PC-3 (cell line): ENCODE measurements at regions not wholly inside any gene's neighbourhood (a gene's known extent, or its start where the extent isn't known, plus 50 kb on each side); places are given as distances from the start of the nearest gene placed in this dataset.

Source experiments
- ATAC-seq: fragments of 200-7000 bp; cut with Tn5 transposase; 2 replicates; pipeline ENCODE4 v1.9.1; 2020; ENCODE audit warnings: mild to moderate bottlenecking, moderate library complexity
- BruUV-seq: library from RNA; stranded (reverse); fragments of 400-500 nt; replicated peaks from 2 replicates; lab custom pipeline; 2021; lab: Mats Ljungman, UMichigan
- CTCF ChIA-PET: fragments of 300-600 bp; sonication (Branson Sonifier 250); formaldehyde crosslinking; loops from one replicate; lab custom pipeline; 2022; ENCODE audit warnings: antibody characterized with exemption; lab: Charles Lee
- POLR2A ChIA-PET: fragments of 300-600 bp; sonication (Branson Sonifier 250); formaldehyde crosslinking; loops from one replicate; lab custom pipeline; 2022; ENCODE audit warnings: antibody characterized with exemption; ENCODE audit not compliant: unreplicated experiment; lab: Charles Lee
- DNase-seq: peaks from one replicate; pipeline ENCODE4 v3.0.0-alpha.2; 2015
- H2AFZ ChIP-seq: fragments of 300-600 bp; sonication (generic); 2 replicates; pipeline ENCODE4 v1.6.0; 2016; ENCODE audit warnings: antibody characterized with exemption, low read length
- H3F3A ChIP-seq: fragments of 300-600 bp; sonication (generic); one replicate; pipeline ENCODE4 v1.6.0; 2017; ENCODE audit warnings: antibody characterized with exemption, low read length, control low read depth, mild to moderate bottlenecking; ENCODE audit not compliant: unreplicated experiment
- H3K27ac ChIP-seq: fragments of 300-600 bp; sonication (generic); 2 replicates; pipeline ENCODE4 v1.5.1; 2016; ENCODE audit warnings: mild to moderate bottlenecking, low read length
- H3K27me3 ChIP-seq: fragments of 300-600 bp; sonication (generic); 2 replicates; pipeline ENCODE4 v1.6.1; 2016; ENCODE audit warnings: low read length, mixed read lengths
- H3K36me3 ChIP-seq: fragments of 300-600 bp; sonication (generic); 2 replicates; pipeline ENCODE4 v1.6.1; 2016; ENCODE audit warnings: low read depth, mixed run types, low read length, mixed read lengths
- H3K4me1 ChIP-seq: fragments of 300-600 bp; sonication (generic); 2 replicates; pipeline ENCODE4 v1.5.1; 2016; ENCODE audit warnings: low read length; ENCODE audit not compliant: insufficient read depth
- H3K4me2 ChIP-seq: fragments of 300-600 bp; sonication (generic); 2 replicates; pipeline ENCODE4 v1.6.0; 2016; ENCODE audit warnings: low read length
- H3K4me3 ChIP-seq: fragments of 300-600 bp; sonication (generic); 2 replicates; pipeline ENCODE4 v1.5.1; 2016; ENCODE audit warnings: mild to moderate bottlenecking, low read length, mixed read lengths
- H3K79me2 ChIP-seq: fragments of 300-600 bp; sonication (generic); 2 replicates; pipeline ENCODE4 v1.6.1; 2017; ENCODE audit warnings: low read length, mixed read lengths
- H3K9ac ChIP-seq: fragments of 300-600 bp; sonication (generic); 2 replicates; pipeline ENCODE4 v1.6.0; 2016; ENCODE audit warnings: mild to moderate bottlenecking, low read length
- H3K9me2 ChIP-seq: fragments of 300-600 bp; sonication (generic); replicated peaks from 2 replicates; pipeline ENCODE4 v1.6.1; 2016; ENCODE audit warnings: mixed run types, low read length, mixed read lengths
- H3K9me3 ChIP-seq: fragments of 300-600 bp; sonication (generic); 2 replicates; pipeline ENCODE4 v1.6.1; 2016; ENCODE audit warnings: low read length, mixed read lengths
- H4K20me1 ChIP-seq: fragments of 300-600 bp; sonication (generic); 2 replicates; pipeline ENCODE4 v1.6.1; 2016; ENCODE audit warnings: low read length, mixed read lengths
- EZH2 ChIP-seq: fragments of 300-600 bp; sonication (generic); IDR thresholded peaks from one replicate; pipeline ENCODE4 v1.6.1; 2017; ENCODE audit warnings: antibody characterized with exemption, mild to moderate bottlenecking, low read length; ENCODE audit not compliant: unreplicated experiment
- EZH2phosphoT487 ChIP-seq: fragments of 300-600 bp; sonication (generic); IDR thresholded peaks from 2 replicates; pipeline ENCODE4 v1.6.1; 2018; ENCODE audit warnings: mild to moderate bottlenecking, antibody characterized with exemption, low read length, borderline replicate concordance
- intact Hi-C: fragments of 100-400 bp; cut with micrococcal nuclease; formaldehyde crosslinking; loops from 2 replicates; pipeline ENCODE4 v1.9.0; 2023
- TF ChIP-seq, protein P1 (sequence below): fragments of 300-600 bp; sonication (generic); conservative IDR thresholded peaks from 2 replicates; pipeline ENCODE4 v1.5.1; 2017; ENCODE audit warnings: antibody characterized with exemption, low read depth, mild to moderate bottlenecking, low read length

DNA sequence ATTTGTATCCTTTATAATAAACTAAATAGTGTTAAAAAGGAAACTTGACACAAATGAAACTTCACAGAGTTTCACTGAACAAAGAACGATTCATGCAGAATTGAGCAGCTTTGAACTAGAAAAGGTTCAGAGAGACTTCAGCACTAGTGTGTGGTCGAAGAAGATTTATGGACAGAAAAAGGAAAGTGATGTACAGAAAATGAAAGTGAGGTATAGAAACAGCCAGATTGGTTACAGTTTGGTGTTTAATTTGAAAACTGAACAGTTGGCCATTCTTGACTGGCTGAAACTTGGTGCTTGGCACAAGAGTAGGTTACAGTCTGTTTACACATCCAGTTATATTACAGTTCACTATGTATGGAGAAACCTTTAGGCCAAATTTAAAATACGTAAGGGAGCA, 207.1 kb downstream of the GALC start:
- no peaks in the 10 kb centered on the region for H3F3A ChIP-seq
- TF ChIP-seq, protein P1, sequence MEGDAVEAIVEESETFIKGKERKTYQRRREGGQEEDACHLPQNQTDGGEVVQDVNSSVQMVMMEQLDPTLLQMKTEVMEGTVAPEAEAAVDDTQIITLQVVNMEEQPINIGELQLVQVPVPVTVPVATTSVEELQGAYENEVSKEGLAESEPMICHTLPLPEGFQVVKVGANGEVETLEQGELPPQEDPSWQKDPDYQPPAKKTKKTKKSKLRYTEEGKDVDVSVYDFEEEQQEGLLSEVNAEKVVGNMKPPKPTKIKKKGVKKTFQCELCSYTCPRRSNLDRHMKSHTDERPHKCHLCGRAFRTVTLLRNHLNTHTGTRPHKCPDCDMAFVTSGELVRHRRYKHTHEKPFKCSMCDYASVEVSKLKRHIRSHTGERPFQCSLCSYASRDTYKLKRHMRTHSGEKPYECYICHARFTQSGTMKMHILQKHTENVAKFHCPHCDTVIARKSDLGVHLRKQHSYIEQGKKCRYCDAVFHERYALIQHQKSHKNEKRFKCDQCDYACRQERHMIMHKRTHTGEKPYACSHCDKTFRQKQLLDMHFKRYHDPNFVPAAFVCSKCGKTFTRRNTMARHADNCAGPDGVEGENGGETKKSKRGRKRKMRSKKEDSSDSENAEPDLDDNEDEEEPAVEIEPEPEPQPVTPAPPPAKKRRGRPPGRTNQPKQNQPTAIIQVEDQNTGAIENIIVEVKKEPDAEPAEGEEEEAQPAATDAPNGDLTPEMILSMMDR, result no peak
- TF ChIP-seq EZH2 (no peak), EZH2phosphoT487 (no peak)
- H3K36me3 ChIP-seq, result no peaks in the 10 kb centered on the region
- no peak for DNase-seq
- no peak overlapping the region for H3K4me3 ChIP-seq
- H3K79me2 ChIP-seq, result no peaks in the 10 kb centered on the region
- H2AFZ ChIP-seq, result no peak overlapping the region
- H3K27ac ChIP-seq, result no peak overlapping the region
- H3K9me2 ChIP-seq, result no peaks in the 10 kb centered on the region
- POLR2A ChIA-PET, result no interaction called here
- no peaks in the 10 kb centered on the region for H3K4me1 ChIP-seq
- intact Hi-C loops, result no loop called here
- no peaks in the 10 kb centered on the region for H4K20me1 ChIP-seq
- BruUV-seq, result no TSS peak
- no peak for ATAC-seq
- no peak overlapping the region for H3K9ac ChIP-seq
- CTCF ChIA-PET, result no interaction called here
- H3K4me2 ChIP-seq, result no peak overlapping the region
- no peaks in the 10 kb centered on the region for H3K9me3 ChIP-seq
- H3K27me3 ChIP-seq, result no peaks in the 10 kb centered on the region

- Histone ChIP-seq H3K9ac (no peak overlapping the region), H3K9me3 (no peaks in the 10 kb centered on the region), H3F3A (no peaks in the 10 kb centered on the region), H2AFZ (no peak overlapping the region), H3K9me2 (no peaks in the 10 kb centered on the region), H3K27ac (no peak overlapping the region), H3K36me3 (no peaks in the 10 kb centered on the region), H4K20me1 (no peaks in the 10 kb centered on the region), H3K27me3 (no peaks in the 10 kb centered on the region), H3K4me1 (no peaks in the 10 kb centered on the region), H3K4me3 (no peak overlapping the region), H3K4me2 (no peak overlapping the region), H3K79me2 (no peaks in the 10 kb centered on the region)
- ATAC-seq, result no peak
- no peak for TF ChIP-seq EZH2
- TF ChIP-seq, protein P1, result no peak
- no peak for TF ChIP-seq EZH2phosphoT487
- DNase-seq, result no peak
- intact Hi-C loops, result no loop called here
- BruUV-seq, result no TSS peak
- CTCF ChIA-PET, result no interaction called here
- POLR2A ChIA-PET, result no interaction called here
Measured at GRCh38 chr14:87784386-87784785, 208.6 kb downstream of the GALC start.

- ChIA-PET CTCF (no interaction called here), POLR2A (no interaction called here)
- H3K9me3 ChIP-seq, result no peaks in the 10 kb centered on the region
- BruUV-seq, result no TSS peak
- H4K20me1 ChIP-seq, result no peaks in the 10 kb centered on the region
- no peak overlapping the region for H3K9ac ChIP-seq
- no peak overlapping the region for H3K27ac ChIP-seq
- intact Hi-C loops, result no loop called here
- no peaks in the 10 kb centered on the region for H3K36me3 ChIP-seq
- no peaks in the 10 kb centered on the region for H3K9me2 ChIP-seq
- H3K79me2 ChIP-seq, result no peaks in the 10 kb centered on the region
- no peaks in the 10 kb centered on the region for H3K4me1 ChIP-seq
- H3F3A ChIP-seq, result no peaks in the 10 kb centered on the region
- no peak for ATAC-seq
- no peak overlapping the region for H3K4me2 ChIP-seq
- no peak overlapping the region for H2AFZ ChIP-seq
- no peak for TF ChIP-seq EZH2
- TF ChIP-seq, protein P1, result no peak
- no peak for TF ChIP-seq EZH2phosphoT487
- H3K4me3 ChIP-seq, result no peak overlapping the region
- no peak for DNase-seq
- no peaks in the 10 kb centered on the region for H3K27me3 ChIP-seq
Measured at GRCh38 chr14:87783071-87783470, 209.9 kb downstream of the GALC start.
